Progenitor cell of endocrine pancreas (in vitro differentiated cells): ENCODE measurements at regions not wholly inside any gene's neighbourhood (a gene's known extent, or its start where the extent isn't known, plus 50 kb on each side); places are given as distances from the start of the nearest gene placed in this dataset.
"Not testable (repeated sequence)": the region's sequence is repeated elsewhere in the genome, so short reads cannot be mapped to it uniquely, and the experiment has no call there.

ENCODE experiments used
- DNase-seq: peaks from one replicate; pipeline ENCODE4 v3.0.0; 2021; ENCODE audit warnings: low spot score; ENCODE audit not compliant: unreplicated experiment
- H3K27ac Mint-ChIP-seq: 2 replicates; pipeline ENCODE4 v1.8.0; 2021; ENCODE audit warnings: mild to moderate bottlenecking, moderate library complexity, mixed read lengths
- H3K27me3 Mint-ChIP-seq: 2 replicates; pipeline ENCODE4 v1.8.0; 2021; ENCODE audit warnings: mixed read lengths
- H3K36me3 Mint-ChIP-seq: 2 replicates; pipeline ENCODE4 v1.8.0; 2022; ENCODE audit warnings: mixed read lengths; ENCODE audit not compliant: insufficient read depth
- H3K4me1 Mint-ChIP-seq: 2 replicates; pipeline ENCODE4 v1.8.0; 2021; ENCODE audit warnings: low read depth, mixed read lengths
- H3K4me3 Mint-ChIP-seq: 2 replicates; pipeline ENCODE4 v1.8.0; 2021; ENCODE audit warnings: low read depth, mild to moderate bottlenecking, moderate library complexity, mixed read lengths
- H3K9me3 Mint-ChIP-seq: 2 replicates; pipeline ENCODE4 v1.8.0; 2021; ENCODE audit warnings: low read depth, mixed read lengths
- CTCF ChIP-seq: fragments of 200-600 bp; sonication (generic); IDR thresholded peaks from one replicate; pipeline ENCODE4 v1.5.0; 2021; ENCODE audit warnings: antibody characterized with exemption, mild to moderate bottlenecking; ENCODE audit not compliant: unreplicated experiment

- no peak for DNase-seq
- no peak overlapping the region for H3K27ac Mint-ChIP-seq
- H3K9me3 Mint-ChIP-seq, result peaks cover 4% of the 10 kb centered on the region
- TF ChIP-seq CTCF, result no peak
- H3K4me1 Mint-ChIP-seq, result peaks cover 5% of the 10 kb centered on the region
- H3K36me3 Mint-ChIP-seq, result peaks cover 5% of the 10 kb centered on the region
- peaks cover 17% of the 10 kb centered on the region for H3K27me3 Mint-ChIP-seq
- H3K4me3 Mint-ChIP-seq, result no peak overlapping the region
Measured at GRCh38 chr6:44000164-44000842, 126.9 kb downstream of the MRPL14 start.

GRCh38 chr6:43999628-44000027, 127.6 kb downstream of the MRPL14 start:
- Mint-ChIP-seq H3K4me3 (no peak overlapping the region), H3K4me1 (peaks cover 4% of the 10 kb centered on the region), H3K9me3 (peaks cover 4% of the 10 kb centered on the region), H3K27ac (no peak overlapping the region), H3K36me3 (peaks cover 5% of the 10 kb centered on the region), H3K27me3 (peaks cover 13% of the 10 kb centered on the region)
- TF ChIP-seq CTCF, result no peak
- no peak for DNase-seq

GRCh38 chr6:43998592-43999243, 128.5 kb downstream of the MRPL14 start:
- not testable (repeated sequence) for H3K36me3 Mint-ChIP-seq, H3K27me3 Mint-ChIP-seq, H3K9me3 Mint-ChIP-seq, H3K27ac Mint-ChIP-seq, H3K4me1 Mint-ChIP-seq, DNase-seq, H3K4me3 Mint-ChIP-seq

GRCh38 chr6:43997990-43998585, 129.2 kb downstream of the MRPL14 start:
- H3K4me3 Mint-ChIP-seq, result not testable (repeated sequence)

GRCh38 chr6:43997345-43997677, 129.9 kb downstream of the MRPL14 start:
- TF ChIP-seq CTCF, result no peak
- H3K4me1 Mint-ChIP-seq, result peaks cover 5% of the 10 kb centered on the region
- H3K4me3 Mint-ChIP-seq, result no peak overlapping the region
- H3K9me3 Mint-ChIP-seq, result peaks cover 4% of the 10 kb centered on the region
- H3K36me3 Mint-ChIP-seq, result peaks cover 5% of the 10 kb centered on the region
- H3K27me3 Mint-ChIP-seq, result peaks cover 3% of the 10 kb centered on the region
- DNase-seq, result no peak
- no peak overlapping the region for H3K27ac Mint-ChIP-seq

More at GRCh38 chr6:43997990-43998585, 129.2 kb downstream of the MRPL14 start:
- H3K27ac Mint-ChIP-seq, H3K36me3 Mint-ChIP-seq, H3K27me3 Mint-ChIP-seq, H3K4me1 Mint-ChIP-seq, H3K9me3 Mint-ChIP-seq, DNase-seq: not testable (repeated sequence)

- Mint-ChIP-seq H3K4me1 (peaks cover 5% of the 10 kb centered on the region), H3K27ac (no peak overlapping the region), H3K27me3 (peaks cover 3% of the 10 kb centered on the region), H3K9me3 (peaks cover 4% of the 10 kb centered on the region), H3K36me3 (peaks cover 5% of the 10 kb centered on the region), H3K4me3 (no peak overlapping the region)
- DNase-seq, result no peak
- TF ChIP-seq CTCF, result no peak
Measured at GRCh38 chr6:43996618-43997344, 130.5 kb downstream of the MRPL14 start.
